ENCODE measurements at regions not wholly inside any gene's neighbourhood (a gene's known extent, or its start where the extent isn't known, plus 50 kb on each side); places are given as distances from the start of the nearest gene placed in this dataset.

DNA sequence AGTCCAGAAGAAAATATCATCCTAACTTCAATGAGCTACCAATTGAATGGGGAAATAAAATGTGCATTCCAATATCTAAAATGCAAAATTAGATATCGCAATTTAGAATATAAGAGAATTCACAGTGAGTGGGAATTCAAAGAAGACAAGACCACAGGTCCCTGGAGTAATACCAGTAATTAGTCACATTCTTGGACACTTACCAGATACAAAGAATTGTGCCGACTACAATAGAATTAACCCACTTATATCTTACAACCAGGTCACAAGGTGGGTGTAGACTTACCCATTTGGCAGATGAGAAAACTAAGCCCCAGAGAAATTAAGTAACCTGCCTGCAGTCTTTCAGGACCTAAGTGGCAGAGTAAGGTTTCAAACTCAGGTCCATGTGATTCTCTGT is 84.3 kb upstream of the C1QTNF7 start:
- TF ChIP-seq POLR2AphosphoS5 (IDR thresholded peaks at IDR 0.05) = no peak
- no peak for TF ChIP-seq EP300 (IDR thresholded peaks at IDR 0.05)
- TF ChIP-seq, protein P1, sequence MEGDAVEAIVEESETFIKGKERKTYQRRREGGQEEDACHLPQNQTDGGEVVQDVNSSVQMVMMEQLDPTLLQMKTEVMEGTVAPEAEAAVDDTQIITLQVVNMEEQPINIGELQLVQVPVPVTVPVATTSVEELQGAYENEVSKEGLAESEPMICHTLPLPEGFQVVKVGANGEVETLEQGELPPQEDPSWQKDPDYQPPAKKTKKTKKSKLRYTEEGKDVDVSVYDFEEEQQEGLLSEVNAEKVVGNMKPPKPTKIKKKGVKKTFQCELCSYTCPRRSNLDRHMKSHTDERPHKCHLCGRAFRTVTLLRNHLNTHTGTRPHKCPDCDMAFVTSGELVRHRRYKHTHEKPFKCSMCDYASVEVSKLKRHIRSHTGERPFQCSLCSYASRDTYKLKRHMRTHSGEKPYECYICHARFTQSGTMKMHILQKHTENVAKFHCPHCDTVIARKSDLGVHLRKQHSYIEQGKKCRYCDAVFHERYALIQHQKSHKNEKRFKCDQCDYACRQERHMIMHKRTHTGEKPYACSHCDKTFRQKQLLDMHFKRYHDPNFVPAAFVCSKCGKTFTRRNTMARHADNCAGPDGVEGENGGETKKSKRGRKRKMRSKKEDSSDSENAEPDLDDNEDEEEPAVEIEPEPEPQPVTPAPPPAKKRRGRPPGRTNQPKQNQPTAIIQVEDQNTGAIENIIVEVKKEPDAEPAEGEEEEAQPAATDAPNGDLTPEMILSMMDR (IDR thresholded peaks at IDR 0.05) = no peak
- TF ChIP-seq POLR2A (IDR thresholded peaks at IDR 0.05) = no peak
- Histone ChIP-seq H3K4me1 (peaks cover 0 to 30% (median 12%) of the 10 kb centered on the region in 4 donors), H3K4me3 (no peak overlapping the region), H3K36me3 (no peaks in the 10 kb centered on the region), H3K27me3 (peaks cover 0 to 4% (median 0%) of the 10 kb centered on the region in 3 donors), H3K27ac (no peak overlapping the region), H3K9me3 (no peaks in the 10 kb centered on the region)
- no peak for DNase-seq
- WGBS, 5 donors = 19 to 46% (median 32%) methylated on average over 2 of the region's 2 CpGs
- intact Hi-C loops (cut with DNase I; ENCODE audit: low total_unique reads) = no loop called here

DNA sequence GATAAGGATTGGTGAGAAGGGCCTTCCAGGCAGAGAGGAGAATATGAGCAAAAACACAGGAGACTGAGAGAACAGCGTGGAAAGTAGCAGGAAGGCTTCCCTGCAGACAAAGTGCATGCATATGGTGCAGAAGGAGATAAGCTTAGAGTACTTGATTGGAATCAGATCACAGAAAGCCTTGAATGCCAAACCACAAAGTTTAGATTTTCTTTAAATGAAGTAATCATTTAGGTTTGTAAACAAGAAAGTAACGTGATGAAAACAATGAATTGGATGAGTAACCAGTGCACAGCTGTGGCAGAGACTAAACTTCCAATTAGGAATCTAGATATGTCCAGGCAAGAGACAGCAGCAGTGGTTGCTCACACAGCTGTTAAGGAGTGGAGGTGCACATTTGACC is 83.8 kb upstream of the C1QTNF7 start:
- DNase-seq = peak in 1 of 2 donors; percentile 47
- TF ChIP-seq POLR2A (IDR thresholded peaks at IDR 0.05) (no peak), POLR2AphosphoS5 (IDR thresholded peaks at IDR 0.05) (peak in 2 of 3 donors; percentile 19 to 28)
- no peak overlapping the region for H3K4me3 ChIP-seq
- peaks cover 0 to 35% (median 12%) of the 10 kb centered on the region in 4 donors for H3K4me1 ChIP-seq
- peaks cover 0 to 4% (median 0%) of the 10 kb centered on the region in 3 donors for H3K27me3 ChIP-seq
- H3K9me3 ChIP-seq = no peaks in the 10 kb centered on the region
- 30 to 38% (median 32%) methylated on average over 2 of the region's 2 CpGs for WGBS, 5 donors
- intact Hi-C loops (cut with DNase I; ENCODE audit: low total_unique reads) = no loop called here
- H3K27ac ChIP-seq = no peak overlapping the region
- no peaks in the 10 kb centered on the region for H3K36me3 ChIP-seq

DNA sequence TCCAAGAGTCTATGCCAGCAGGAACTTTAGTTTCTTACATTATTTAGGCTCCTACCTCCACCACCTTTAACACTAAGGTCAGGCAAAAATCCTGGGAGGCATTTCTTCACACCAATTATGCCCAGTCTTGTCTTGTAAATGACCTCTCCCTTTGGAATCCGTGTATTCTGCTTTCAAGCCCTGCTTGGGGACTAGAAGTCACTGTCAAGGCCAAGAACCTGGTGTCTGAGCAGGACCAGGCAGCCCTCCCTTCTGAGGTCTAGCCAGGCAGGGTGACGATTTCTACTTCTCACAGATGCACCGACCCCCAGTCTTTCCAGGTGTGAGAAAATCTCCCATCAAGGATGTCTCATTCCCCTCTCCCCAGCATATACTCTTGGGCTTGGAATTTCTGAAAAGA is 82.7 kb upstream of the C1QTNF7 start:
- 51 to 57% (median 54%) methylated on average over 3 of the region's 3 CpGs for WGBS, 5 donors
- intact Hi-C loops (cut with DNase I; ENCODE audit: low total_unique reads) = no loop called here
- no peak for DNase-seq
- peaks cover 0 to 4% (median 0%) of the 10 kb centered on the region in 3 donors for H3K27me3 ChIP-seq
- H3K4me3 ChIP-seq = no peak overlapping the region
- H3K27ac ChIP-seq = peak overlapping the region in 1 of 5 donors; percentile 20
- no peaks in the 10 kb centered on the region for H3K36me3 ChIP-seq
- no peaks in the 10 kb centered on the region for H3K9me3 ChIP-seq
- TF ChIP-seq, protein P1 (IDR thresholded peaks at IDR 0.05) = no peak
- TF ChIP-seq POLR2A (IDR thresholded peaks at IDR 0.05) (no peak), EP300 (IDR thresholded peaks at IDR 0.05) (no peak)
- peaks cover 0 to 40% (median 15%) of the 10 kb centered on the region in 4 donors for H3K4me1 ChIP-seq

DNA sequence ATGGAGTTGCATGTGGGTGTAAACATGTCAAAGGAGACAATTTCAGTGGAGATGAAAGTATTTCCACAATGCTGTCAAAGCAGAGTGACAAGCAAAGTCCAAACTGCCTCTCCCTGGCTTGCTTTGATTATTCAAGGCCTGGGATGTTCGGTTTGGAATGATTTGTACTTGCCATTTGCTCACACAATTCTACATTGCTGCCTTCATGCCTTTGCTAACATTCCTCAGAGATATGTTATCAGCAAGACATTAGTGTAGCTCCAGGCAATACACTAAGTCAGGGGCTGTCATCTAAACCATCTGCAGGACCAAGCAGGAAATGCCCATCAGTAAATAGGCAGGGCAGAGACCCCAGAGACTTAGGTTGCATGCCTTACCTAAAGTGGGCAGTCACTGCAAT is 79.6 kb upstream of the C1QTNF7 start:
- peaks cover 0 to 62% (median 20%) of the 10 kb centered on the region in 4 donors for H3K4me1 ChIP-seq
- H3K36me3 ChIP-seq = no peaks in the 10 kb centered on the region
- no peaks in the 10 kb centered on the region for H3K9me3 ChIP-seq
- no peaks in the 10 kb centered on the region for H3K27me3 ChIP-seq
- TF ChIP-seq EP300 (IDR thresholded peaks at IDR 0.05) = no peak
- TF ChIP-seq POLR2AphosphoS5 (IDR thresholded peaks at IDR 0.05) = no peak
- TF ChIP-seq POLR2A (IDR thresholded peaks at IDR 0.05) = no peak
- TF ChIP-seq, protein P1 (IDR thresholded peaks at IDR 0.05) = no peak
- intact Hi-C loops (cut with DNase I; ENCODE audit: low total_unique reads) = no loop called here
- DNase-seq = no peak
- WGBS, 5 donors = 0 to 24% (median 13%) methylated on average over 1 of the region's 1 CpG
- H3K4me3 ChIP-seq = no peak overlapping the region
- no peak overlapping the region for H3K27ac ChIP-seq

DNA sequence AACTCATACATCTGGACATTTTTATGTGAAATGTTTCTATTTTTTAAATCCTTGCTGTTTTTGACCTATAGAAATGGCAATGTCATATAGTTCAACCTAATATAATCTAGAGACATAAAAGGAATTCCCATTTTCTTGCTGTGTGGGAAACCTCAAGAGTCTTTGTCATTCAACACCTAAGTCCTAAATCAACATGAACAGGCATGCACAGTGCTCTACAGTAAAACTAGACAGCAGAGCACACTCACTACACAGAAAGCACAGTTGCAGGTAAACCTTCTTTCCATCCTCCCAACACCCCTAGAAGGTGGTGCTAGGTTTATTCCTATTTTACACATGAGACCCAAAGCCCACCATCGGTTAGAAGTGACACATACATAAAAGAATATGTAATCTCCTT is 79.1 kb upstream of the C1QTNF7 start:
- Histone ChIP-seq H3K36me3 (no peaks in the 10 kb centered on the region), H3K9me3 (no peaks in the 10 kb centered on the region), H3K27me3 (no peaks in the 10 kb centered on the region), H3K27ac (peak overlapping the region in 1 of 5 donors; percentile 51), H3K4me3 (no peak overlapping the region), H3K4me1 (peaks cover 0 to 58% (median 18%) of the 10 kb centered on the region in 4 donors)
- no peak for DNase-seq
- WGBS, 5 donors = 64 to 90% (median 82%) methylated on average over 1 of the region's 1 CpG
- TF ChIP-seq POLR2AphosphoS5 (IDR thresholded peaks at IDR 0.05) (no peak), POLR2A (IDR thresholded peaks at IDR 0.05) (no peak), EP300 (IDR thresholded peaks at IDR 0.05) (no peak)
- TF ChIP-seq, protein P1 (IDR thresholded peaks at IDR 0.05) = no peak
- intact Hi-C loops (cut with DNase I; ENCODE audit: low total_unique reads) = no loop called here
